GM12875 (cell line): ENCODE measurements at regions not wholly inside any gene's neighbourhood (a gene's known extent, or its start where the extent isn't known, plus 50 kb on each side); places are given as distances from the start of the nearest gene placed in this dataset.

Experiments used
- H3K4me3 ChIP-seq: one replicate; pipeline ENCODE4 v1.5.1; 2011; ENCODE audit warnings: low read depth, low read length, control low read depth
- CTCF ChIP-seq: IDR thresholded peaks from 2 replicates; pipeline ENCODE4 v1.5.1; 2011; ENCODE audit warnings: low read depth, mild to moderate bottlenecking, control low read depth, inconsistent platforms, low read length, moderate library complexity, borderline replicate concordance; ENCODE audit not compliant: insufficient read depth

GRCh38 chr3:70874196-70874595 is 561.8 kb upstream of the MDFIC2 start:
- no peak for TF ChIP-seq CTCF

GRCh38 chr3:70873686-70874085 is 561.2 kb upstream of the MDFIC2 start:
- TF ChIP-seq CTCF = no peak
- no peak overlapping the region for H3K4me3 ChIP-seq

More at GRCh38 chr3:70874196-70874595, 561.8 kb upstream of the MDFIC2 start:
- no peak overlapping the region for H3K4me3 ChIP-seq

GRCh38 chr3:70871909-70872656 is 559.6 kb upstream of the MDFIC2 start:
- no peak for TF ChIP-seq CTCF

GRCh38 chr3:70870576-70870975 is 558.1 kb upstream of the MDFIC2 start:
- H3K4me3 ChIP-seq = no peak overlapping the region
- TF ChIP-seq CTCF = no peak

More at GRCh38 chr3:70871909-70872656, 559.6 kb upstream of the MDFIC2 start:
- H3K4me3 ChIP-seq = no peak overlapping the region

- no peak for TF ChIP-seq CTCF
Measured at GRCh38 chr3:70868561-70868960, 556.1 kb upstream of the MDFIC2 start.

GRCh38 chr3:70863049-70863448 is 550.6 kb upstream of the MDFIC2 start:
- TF ChIP-seq CTCF = no peak
- H3K4me3 ChIP-seq = no peak overlapping the region

More at GRCh38 chr3:70868561-70868960, 556.1 kb upstream of the MDFIC2 start:
- H3K4me3 ChIP-seq = no peak overlapping the region

- no peak for TF ChIP-seq CTCF
- H3K4me3 ChIP-seq = no peak overlapping the region
Measured at GRCh38 chr3:70861855-70862254, 549.4 kb upstream of the MDFIC2 start.
